CD1c-positive myeloid dendritic cell (primary cell): ENCODE measurements at regions not wholly inside any gene's neighbourhood (a gene's known extent, or its start where the extent isn't known, plus 50 kb on each side); places are given as distances from the start of the nearest gene placed in this dataset.
"Not testable (repeated sequence)": the region's sequence is repeated elsewhere in the genome, so short reads cannot be mapped to it uniquely, and the experiment has no call there.

Experiments
- DNase-seq: peaks from one replicate; pipeline ENCODE4 v3.0.0-alpha.2; 2016; ENCODE audit errors: extremely low spot score

GRCh38 chr2:212913640-212914306 lies 237.6 kb downstream of the IKZF2 start:
- DNase-seq, result no peak

- DNase-seq, result no peak
Measured at GRCh38 chr2:212912445-212913103, 238.8 kb downstream of the IKZF2 start.

DNA sequence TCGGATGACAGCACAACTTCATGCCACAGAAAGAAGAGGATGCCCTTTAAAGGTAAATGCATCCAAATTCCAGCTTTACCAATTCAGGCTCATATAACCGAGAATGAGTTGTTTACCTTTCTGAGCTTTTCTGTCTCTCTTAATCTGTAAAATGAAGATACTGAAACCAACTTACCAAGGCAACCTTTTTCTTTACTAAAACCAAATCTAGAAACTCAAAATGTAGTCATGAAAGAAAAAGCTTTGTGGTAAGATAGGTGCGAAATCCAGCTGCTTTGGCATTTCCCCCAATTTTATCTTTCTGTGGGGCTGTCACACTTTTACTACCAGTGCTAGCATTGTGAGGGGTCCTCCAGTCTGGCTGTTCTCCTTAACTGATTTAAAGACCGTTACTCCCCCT lies 240.4 kb downstream of the IKZF2 start:
- DNase-seq, result no peak

GRCh38 chr2:212908682-212909435 lies 242.6 kb downstream of the IKZF2 start:
- peak; percentile 4 for DNase-seq

DNA sequence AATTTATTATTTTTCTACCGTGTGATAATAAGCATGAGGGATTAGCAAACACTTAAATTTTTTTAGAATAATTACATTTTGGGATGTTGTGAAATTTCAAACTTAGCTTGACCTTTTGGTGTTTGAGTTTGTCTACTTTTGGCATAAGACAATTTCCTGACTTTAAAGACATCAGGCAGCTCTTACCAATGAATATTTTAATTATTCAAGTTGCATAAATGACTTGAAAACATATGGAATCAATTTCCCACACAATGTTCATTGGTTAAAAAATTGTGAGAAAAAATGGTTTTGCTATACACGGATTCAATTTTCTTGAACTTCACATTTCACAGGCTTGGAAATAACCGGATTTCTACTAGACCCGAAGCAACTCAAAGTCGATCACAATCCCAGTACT lies 243.4 kb downstream of the IKZF2 start:
- DNase-seq, result no peak

DNA sequence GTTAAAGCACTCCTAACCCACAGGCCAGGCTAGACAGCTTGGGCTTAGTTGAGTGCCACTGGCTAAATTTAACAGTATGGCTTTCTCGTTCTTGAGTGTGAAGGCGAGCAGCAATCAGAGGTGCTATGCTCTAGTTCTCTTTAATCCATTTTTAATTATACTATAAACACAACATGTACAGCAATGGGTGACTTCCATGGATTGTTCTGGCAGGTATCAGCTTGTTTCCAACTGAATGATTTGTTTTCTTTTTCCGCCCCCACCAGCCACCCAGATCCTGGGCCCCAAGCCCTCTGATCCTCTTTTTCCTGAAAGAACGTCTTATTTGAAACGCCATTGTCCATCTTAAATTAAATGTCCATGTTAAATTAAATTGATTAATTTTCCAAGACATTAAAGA lies 244.8 kb downstream of the IKZF2 start:
- no peak for DNase-seq

- no peak for DNase-seq
Measured at GRCh38 chr2:212905640-212906201, 245.7 kb downstream of the IKZF2 start.

- DNase-seq, result peak; percentile 30
Measured at GRCh38 chr2:212904646-212905045, 246.8 kb downstream of the IKZF2 start.

GRCh38 chr2:212903413-212903812 lies 248.0 kb downstream of the IKZF2 start:
- DNase-seq, result no peak

GRCh38 chr2:212902421-212902820 lies 249.0 kb downstream of the IKZF2 start:
- DNase-seq, result no peak

DNA sequence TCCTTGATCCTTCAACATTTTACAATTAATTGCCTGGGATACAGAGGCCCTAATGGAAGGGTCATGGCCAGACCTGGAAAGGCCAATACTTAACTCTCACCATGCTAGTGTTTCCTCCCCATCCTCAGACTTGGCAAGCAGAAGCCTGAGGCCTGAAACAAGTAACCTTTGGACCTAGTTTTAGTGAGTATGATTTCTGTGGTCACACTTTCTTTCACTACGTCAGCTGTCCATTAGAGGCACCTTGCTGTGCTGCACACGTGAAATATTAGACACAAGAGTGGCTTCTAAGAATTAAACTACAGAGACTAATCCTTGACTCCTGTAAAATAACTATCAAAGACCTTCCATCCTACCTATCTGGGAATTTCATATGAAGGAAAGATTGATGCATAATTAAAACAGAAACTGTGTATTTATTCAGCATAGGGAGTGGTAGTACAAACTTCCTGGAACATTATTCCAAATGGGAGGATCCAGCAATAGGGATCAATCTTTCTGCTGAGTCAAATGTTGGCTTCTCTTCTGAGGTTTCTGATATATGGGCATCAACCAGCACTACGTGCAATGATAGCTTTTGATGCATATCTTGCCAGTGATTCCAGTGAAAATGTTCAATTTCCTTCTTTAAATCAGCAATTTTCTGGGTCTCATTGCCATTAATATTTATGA lies 249.7 kb downstream of the IKZF2 start:
- DNase-seq, result no peak

- no peak for DNase-seq
Measured at GRCh38 chr2:212900715-212901114, 250.7 kb downstream of the IKZF2 start.

GRCh38 chr2:212898011-212898410 lies 253.4 kb downstream of the IKZF2 start:
- no peak for DNase-seq

- DNase-seq, result no peak
Measured at GRCh38 chr2:212897296-212897695, 254.1 kb downstream of the IKZF2 start.

GRCh38 chr2:212894026-212894425 lies 257.4 kb downstream of the IKZF2 start:
- DNase-seq, result no peak

DNA sequence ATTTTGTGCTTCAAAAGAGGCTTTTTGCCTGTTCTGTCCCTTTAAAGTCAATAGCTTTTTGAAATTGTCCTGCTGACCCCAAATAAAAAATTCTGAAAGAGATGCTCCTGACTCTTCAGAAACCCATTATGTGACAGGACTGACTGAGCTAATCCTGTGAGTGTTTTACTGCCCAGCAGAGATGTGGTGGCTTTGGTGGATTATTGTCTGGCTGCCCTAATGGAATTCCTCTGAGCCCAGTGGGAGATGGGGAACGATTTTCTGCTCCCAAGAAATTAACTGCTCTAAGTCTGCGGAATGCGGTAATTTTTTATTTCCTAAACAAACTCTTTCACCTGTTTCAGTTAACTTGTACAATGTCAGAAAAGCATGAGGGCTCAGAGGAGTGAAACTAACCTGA lies 258.2 kb downstream of the IKZF2 start:
- no peak for DNase-seq

DNA sequence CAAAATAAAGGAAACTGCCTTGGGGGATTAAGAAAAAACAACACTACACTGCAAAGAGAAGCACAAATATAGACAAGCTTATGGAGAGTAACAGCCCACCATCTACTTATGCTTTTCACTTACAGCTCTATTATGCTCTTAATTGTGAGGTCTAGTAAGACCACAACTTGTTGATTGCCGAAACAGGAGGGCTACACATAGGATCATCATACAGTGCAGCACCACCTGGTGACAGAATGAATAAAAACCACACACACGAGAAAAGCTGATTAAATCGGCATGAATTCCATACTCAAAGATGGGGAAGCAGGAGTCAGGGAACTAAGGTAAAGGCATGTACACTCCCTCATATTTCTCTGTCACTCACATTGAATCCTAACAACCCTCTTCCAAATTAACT lies 259.2 kb downstream of the IKZF2 start:
- DNase-seq, result no peak

GRCh38 chr2:212891580-212891979 lies 259.8 kb downstream of the IKZF2 start:
- no peak for DNase-seq

- DNase-seq, result no peak
Measured at GRCh38 chr2:212882626-212883025, 268.8 kb downstream of the IKZF2 start.

GRCh38 chr2:212876556-212876955 lies 274.9 kb downstream of the IKZF2 start:
- DNase-seq, result not testable (repeated sequence)

GRCh38 chr2:212875950-212876349 lies 275.5 kb downstream of the IKZF2 start:
- not testable (repeated sequence) for DNase-seq

- no peak for DNase-seq
Measured at GRCh38 chr2:212873256-212873655, 278.2 kb downstream of the IKZF2 start.
